ENCODE measurements at regions not wholly inside any gene's neighbourhood (a gene's known extent, or its start where the extent isn't known, plus 50 kb on each side); places are given as distances from the start of the nearest gene placed in this dataset.

- TF ChIP-seq CTCF (IDR thresholded peaks at IDR 0.05; ENCODE audit: control extremely low read depth, extremely low read depth, low read depth, missing control alignments) = no peak
- no peak for DNase-seq (ENCODE audit: extremely low spot score)
- ChIA-PET POLR2A (no interaction called here), CTCF (interaction anchor here (1.1 kb wide), 1 partner anchor 17 kb away, joined by 3 read pairs; no protein-coding TSS in a partner anchor)
Measured at GRCh38 chr1:87650306-87650705, 321.6 kb downstream of the LMO4 start.

- no peak for DNase-seq (ENCODE audit: extremely low spot score)
- ChIA-PET CTCF (interaction anchor here (1.2 to 1.3 kb wide), 2 partner anchors 11 to 19 kb away, joined by 3 to 4 read pairs; no protein-coding TSS in a partner anchor), POLR2A (no interaction called here)
- TF ChIP-seq CTCF (IDR thresholded peaks at IDR 0.05; ENCODE audit: control extremely low read depth, extremely low read depth, low read depth, missing control alignments) = no peak
Measured at GRCh38 chr1:87652176-87652575, 323.5 kb downstream of the LMO4 start.

GRCh38 chr1:87665151-87665550 lies 336.5 kb downstream of the LMO4 start:
- CTCF ChIA-PET = no interaction called here
- TF ChIP-seq CTCF (IDR thresholded peaks at IDR 0.05; ENCODE audit: control extremely low read depth, extremely low read depth, low read depth, missing control alignments) = no peak
- no peak for DNase-seq (ENCODE audit: extremely low spot score)
- POLR2A ChIA-PET = no interaction called here

- TF ChIP-seq CTCF (IDR thresholded peaks at IDR 0.05; ENCODE audit: control extremely low read depth, extremely low read depth, low read depth, missing control alignments) = no peak
- POLR2A ChIA-PET = no interaction called here
- CTCF ChIA-PET = interaction anchor here (1.0 to 1.6 kb wide), 5 partner anchors 10 to 535 kb away, joined by 3 read pairs; no protein-coding TSS in a partner anchor
- no peak for DNase-seq (ENCODE audit: extremely low spot score)
Measured at GRCh38 chr1:87666681-87667080, 338.0 kb downstream of the LMO4 start.

GRCh38 chr1:87669674-87670073 lies 341.0 kb downstream of the LMO4 start:
- no peak for TF ChIP-seq CTCF (IDR thresholded peaks at IDR 0.05; ENCODE audit: control extremely low read depth, extremely low read depth, low read depth, missing control alignments)
- ChIA-PET POLR2A (no interaction called here), CTCF (no interaction called here)
- DNase-seq (ENCODE audit: extremely low spot score) = no peak

- no peak for TF ChIP-seq CTCF (IDR thresholded peaks at IDR 0.05; ENCODE audit: control extremely low read depth, extremely low read depth, low read depth, missing control alignments)
- DNase-seq (ENCODE audit: extremely low spot score) = no peak
- ChIA-PET CTCF (interaction anchor here (1.1 to 2.0 kb wide), 2 partner anchors 10 to 12 kb away, joined by 3 to 5 read pairs; no protein-coding TSS in a partner anchor), POLR2A (no interaction called here)
Measured at GRCh38 chr1:87673309-87673708, 344.6 kb downstream of the LMO4 start.

GRCh38 chr1:87673748-87674147 lies 345.1 kb downstream of the LMO4 start:
- POLR2A ChIA-PET = no interaction called here
- CTCF ChIA-PET = interaction anchor here (1.1 to 2.0 kb wide), 3 partner anchors 10 to 30 kb away, joined by 3 to 5 read pairs (median 5); no protein-coding TSS in a partner anchor
- TF ChIP-seq CTCF (IDR thresholded peaks at IDR 0.05; ENCODE audit: control extremely low read depth, extremely low read depth, low read depth, missing control alignments) = peak; percentile 11
- no peak for DNase-seq (ENCODE audit: extremely low spot score)

All from GM10248 (cell line).